ENCODE measurements at regions not wholly inside any gene's neighbourhood (a gene's known extent, or its start where the extent isn't known, plus 50 kb on each side); places are given as distances from the start of the nearest gene placed in this dataset.

DNA sequence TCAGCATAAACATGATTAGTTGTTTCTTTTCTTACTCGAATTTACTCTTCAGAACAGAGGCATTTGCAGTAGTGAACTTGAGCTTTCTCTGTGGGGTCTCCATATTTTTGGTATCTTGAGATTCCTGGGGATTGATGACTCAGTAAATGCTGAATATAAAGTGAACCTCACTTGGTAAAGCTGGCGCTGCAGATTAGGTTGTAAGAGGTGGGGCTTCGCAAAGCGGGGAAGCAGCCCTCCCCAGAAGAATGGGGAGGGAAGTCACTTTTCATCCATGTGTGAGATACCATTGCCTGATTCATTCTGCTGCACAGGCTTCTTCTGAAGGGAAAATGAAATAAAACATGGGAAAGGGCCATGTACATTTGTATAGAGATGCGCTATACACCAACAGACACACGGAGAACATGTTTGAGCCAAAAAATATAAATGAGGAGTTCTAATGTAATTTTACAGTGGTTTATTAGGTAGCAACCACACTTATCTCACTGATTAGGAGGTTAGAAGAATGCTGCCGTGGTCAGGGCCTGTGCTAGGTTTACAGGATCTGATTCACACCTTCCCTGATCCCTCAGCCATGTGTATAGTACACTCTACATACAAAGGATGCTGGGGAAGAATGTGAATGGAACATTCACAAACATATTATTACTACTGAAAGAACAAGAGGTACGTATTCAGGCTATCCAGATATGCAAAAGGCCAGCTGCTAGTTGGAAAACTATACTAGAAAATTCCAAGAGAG is 63.5 kb downstream of the DNTTIP2 start:
- no peak for DNase-seq

DNA sequence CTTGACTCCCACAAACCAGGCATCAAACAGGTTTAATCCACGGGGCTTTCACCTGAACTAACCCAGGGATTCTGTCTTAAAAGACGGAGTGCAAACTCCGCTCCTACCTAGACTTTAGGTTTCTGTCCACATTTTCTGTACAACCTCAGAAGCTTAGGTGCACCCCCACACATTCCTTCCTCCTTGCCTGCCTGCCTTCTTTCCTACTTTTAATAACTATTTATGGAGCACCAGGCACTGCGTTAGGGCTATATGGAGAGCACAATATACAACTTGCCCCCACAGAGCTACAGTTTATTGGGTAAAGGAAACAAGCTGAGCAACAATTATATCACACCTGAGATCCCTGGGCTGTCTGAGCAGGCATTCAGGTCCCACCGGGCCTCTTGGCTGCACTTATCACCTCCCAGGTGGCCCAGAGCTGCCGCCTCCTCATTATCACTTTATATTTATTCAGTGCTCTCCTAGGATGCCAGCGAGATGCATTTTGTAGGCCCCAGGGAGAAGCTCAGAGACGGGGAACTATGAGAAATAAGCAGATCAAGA is 64.1 kb downstream of the DNTTIP2 start:
- no peak for DNase-seq

DNA sequence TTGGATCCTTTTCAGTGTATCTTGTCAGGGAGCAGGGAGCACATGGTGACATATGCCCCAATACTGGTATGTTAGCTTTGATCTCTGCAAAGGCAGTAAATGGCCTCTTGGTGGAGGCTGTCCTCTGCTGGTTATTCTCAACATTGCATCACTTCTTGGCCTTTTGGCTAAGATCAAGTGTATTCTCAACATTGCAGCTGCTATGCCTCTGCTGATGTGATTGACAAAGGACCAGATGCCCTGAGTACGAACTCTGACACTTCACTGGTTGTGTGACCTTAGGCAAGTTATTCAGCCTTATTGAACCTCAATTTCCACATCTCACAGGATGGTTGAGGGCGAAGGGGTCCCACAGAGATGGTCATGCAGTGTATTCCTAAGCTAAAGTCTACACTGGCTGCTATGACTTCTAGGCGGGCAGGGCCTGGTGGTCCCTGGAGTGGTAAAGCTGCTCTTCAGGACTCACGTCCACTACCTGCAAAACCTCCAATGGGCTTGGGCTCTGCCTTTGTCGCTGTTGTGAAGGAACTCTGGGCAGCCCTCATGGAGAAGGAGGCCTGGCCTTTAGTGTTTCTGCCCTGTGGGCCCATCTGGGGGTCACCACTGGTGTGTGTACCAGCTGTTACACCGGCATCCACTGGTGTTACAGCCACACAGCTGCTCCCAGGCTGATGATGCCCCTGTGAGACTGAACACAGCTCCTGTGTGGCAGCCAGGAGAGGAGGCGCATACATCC is 64.8 kb downstream of the DNTTIP2 start:
- peak; percentile 65 for DNase-seq

DNA sequence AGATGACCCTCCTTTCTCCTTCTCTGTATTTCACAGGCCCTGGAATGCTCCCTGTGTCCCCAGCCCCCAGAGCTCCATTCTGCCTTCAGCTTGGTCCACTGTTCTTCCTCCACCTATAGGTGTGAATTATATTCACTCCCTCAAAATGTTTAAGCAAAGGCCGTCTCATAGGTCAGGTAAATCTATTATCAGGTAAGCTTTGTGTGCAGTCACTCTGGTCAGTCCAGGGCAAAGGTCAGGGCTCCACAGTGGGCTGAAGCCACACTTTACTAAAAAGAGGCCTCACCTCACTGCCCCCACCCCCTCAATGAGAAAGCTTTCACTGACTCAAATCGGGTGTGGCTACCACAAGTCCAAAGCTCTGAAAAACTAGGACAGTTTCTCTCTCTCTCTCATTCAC is 65.9 kb downstream of the DNTTIP2 start:
- no peak for DNase-seq

DNA sequence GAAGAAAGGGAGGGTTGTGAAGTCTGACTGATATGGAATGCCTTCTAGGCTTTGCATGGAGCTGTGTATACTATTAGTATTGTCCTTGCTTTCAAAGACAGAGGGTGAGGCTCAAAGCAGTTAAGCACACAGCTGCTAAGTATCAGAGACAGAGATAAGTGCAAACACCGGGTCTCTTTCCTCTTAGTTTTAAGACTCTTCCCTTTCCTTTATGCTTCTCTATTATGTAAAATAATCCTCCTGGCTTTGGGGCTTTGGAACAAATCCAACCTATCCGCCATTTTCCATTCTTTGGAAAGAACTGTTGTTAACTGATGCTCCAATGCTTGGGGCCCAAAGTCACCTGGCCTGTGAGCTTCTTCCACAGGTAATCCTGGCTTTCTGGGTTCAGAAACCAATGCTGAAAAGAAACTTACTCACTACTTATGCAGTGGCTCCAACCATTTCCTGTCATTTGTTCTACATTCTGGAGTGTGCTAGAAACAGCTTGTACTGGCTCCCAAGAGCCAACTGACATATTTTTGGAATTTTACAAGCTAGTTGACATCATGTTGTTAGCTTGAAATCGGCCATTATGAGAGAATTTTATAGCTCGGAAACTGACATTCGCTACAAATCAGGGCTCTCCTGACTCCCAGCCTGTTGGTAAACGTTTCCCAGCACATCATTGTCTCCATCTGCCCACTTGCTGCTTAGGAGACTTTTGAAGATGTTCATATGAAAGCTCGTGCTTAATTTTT is 67.5 kb downstream of the DNTTIP2 start:
- no peak for DNase-seq

DNA sequence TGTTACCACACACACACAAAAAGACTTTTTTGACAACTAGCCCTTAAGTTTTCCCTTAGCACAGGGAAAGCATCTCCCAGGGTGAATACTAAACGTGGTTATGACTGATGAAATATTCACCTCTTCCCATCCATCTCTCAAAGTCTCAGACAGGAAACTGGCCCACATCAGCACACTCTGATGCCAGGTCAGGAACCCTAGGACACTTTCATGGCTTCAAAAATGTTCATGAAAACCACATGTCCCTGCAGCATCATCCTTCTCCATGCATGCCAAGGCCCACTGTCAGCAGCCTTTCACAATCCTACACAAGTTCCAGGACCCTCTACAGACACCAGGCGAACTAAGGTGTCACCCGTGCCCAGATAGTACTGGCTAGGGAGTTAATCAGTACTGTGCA is 68.7 kb downstream of the DNTTIP2 start:
- DNase-seq, result no peak

DNA sequence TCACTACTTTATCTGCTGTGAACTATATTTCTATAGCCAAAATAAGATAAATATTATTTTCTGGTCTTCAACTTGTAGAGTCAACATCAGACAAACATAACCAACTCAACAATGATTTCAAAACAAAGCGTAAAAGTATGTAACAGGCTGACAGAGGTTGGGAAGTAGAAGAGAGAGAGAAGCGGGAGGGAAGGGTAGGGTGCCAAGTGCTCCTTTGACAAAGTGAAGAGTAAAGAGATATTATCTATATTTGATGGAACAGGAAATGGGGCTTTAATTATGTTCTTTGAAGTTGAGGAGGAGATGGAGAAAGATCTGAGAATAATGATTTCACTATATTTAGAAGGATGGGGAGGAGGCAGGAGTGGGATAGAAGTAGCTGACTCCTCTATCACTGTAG is 70.1 kb downstream of the DNTTIP2 start:
- no peak for DNase-seq

DNA sequence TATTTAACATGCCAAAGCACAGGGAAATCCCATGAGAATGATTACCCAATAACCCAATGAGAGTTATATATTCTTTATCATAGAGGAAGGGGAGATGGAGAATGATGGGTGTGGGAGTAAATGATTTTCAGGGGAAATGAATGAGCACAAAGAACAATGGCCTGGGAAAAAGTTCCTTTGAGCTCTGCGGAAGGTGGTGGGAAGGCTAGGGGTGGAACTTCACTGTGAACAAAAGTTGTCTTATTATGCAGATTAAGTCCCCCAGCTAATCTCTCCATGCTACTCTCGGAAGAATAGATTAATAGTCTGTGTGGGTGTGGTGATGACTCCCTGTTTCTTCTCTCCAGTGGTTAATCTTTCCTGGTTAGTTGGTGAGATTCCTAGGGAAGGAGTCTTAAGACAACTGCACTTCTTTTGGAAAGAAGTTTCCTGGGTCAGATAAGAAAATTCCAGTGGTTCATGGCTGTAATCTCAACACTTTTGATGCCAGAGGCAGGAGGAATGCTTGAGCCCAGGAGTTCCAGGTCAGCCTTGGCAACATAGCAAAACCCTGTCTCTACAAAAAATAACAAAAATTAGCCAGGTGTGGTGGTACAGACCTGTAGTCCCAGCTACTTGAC is 71.6 kb downstream of the DNTTIP2 start:
- DNase-seq, result no peak

DNA sequence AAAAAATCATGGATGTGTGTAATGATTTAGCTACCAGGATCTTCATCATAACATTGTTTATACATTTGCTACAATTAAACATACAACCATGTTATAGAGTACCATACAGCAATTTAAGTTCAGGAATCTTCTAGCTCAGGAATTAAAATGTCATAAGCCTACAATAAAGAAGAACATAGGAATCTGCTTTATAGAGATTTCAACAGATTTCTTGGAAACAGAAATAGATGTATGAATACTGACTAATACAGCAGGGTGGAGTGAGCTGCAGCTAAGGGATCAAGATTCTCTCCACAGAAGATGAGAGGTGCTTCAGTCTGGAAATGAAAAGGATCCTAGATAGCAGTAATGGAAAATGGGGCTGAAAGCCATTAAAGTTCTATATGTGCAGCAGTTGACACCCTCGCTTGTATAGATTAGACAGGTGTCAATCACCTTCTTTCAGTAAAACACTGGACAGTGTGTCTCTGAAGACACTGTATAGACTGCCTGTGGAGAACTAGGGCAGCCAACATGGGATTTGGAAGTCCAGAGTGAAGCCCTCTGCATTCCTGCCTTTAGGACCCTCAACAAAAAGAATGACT is 73.9 kb downstream of the DNTTIP2 start:
- DNase-seq, result no peak

DNA sequence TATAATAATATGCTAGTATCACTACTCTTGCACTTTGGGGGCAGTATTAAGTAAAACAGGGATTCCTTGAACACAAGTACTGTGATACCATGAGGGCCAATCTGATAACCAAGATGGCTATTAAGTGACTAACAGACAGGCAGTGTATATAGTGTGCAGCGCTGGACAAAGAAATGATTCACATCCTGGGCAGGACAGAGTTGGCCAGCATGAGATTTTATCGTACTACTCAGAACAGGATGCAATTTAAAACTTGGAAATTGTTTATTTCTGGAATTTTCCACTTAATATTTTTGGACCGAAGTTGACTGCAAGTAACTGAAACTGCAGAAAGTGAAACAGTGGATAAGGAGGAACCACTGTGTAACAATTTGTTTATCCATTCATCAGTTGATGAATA is 74.6 kb downstream of the DNTTIP2 start:
- no peak for DNase-seq

DNA sequence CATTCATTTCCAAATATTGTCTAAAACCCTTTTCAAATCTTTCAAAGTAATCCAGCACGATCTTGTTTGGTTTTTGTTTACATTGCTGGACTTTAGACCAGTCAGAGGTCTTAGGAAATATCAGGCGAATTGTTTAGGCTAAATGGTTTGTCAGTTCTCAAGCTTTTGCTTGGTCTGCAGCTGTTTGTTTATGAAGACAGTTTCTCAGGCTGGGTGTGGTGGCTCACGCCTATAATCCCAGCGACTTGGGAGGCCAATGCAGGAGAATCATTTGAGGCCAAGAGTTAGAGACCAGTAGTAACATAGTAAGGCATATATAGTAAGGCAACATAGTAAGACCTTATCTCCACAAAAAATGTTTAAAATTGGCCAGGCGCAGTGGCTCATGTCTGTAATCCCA is 77.5 kb downstream of the DNTTIP2 start:
- DNase-seq, result no peak

DNA sequence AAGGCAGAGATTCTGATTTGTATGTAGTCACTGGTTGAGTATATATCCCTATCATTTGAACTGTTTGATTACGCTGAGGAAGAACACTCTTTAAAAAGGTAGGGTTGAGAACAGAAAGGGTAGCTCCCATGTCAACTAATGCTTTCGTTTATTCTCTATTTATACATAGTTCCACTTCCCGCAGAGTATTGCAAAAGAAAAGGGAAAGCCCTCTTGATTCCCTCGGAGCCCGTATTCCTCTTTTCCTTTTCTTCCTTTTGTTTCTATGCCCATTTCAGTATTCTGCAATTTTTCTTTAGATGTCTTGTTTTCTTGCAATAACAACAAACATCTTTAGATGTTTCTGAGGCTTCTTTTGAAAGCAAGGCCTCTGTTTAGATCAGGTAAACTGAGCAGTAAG is 78.2 kb downstream of the DNTTIP2 start:
- DNase-seq, result no peak

DNA sequence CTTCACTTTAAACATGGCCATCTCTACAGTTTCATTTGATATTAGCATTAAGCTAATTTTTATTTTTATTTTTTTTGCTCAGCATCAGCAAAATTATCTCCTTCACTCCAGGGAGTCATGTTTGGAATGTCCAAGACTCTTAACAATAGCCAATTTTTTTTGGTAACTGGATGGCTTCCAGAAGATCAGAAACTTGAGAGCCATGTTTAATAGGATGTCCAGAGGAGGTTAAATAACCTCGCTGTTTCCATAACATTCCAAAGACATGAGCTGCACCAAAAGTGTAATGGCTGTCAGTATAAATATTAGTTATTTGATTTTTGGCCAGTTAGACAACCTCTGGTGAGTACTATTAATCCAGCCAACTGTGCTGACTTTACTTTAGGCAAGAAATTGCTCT is 80.7 kb downstream of the DNTTIP2 start:
- no peak for DNase-seq

DNA sequence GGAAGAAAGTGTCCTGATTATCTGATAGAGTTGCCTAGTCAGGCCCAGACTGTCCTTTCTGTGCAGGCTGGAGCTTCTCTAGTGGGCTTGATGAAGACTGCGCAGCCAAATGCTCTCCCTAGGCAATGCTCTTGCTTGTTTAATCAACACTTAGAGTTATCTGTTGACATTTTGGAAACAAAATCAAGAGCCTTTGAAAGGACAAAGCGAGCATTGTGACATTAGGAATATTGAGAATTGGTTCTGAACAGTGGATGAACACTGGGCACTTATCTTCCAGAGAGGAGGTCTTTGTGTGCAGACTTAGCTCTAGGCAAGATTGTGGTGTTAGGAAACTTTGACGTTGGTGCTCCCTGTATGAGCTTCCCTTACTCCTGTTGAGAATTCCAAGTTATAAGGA is 94.5 kb downstream of the DNTTIP2 start:
- no peak for DNase-seq

DNA sequence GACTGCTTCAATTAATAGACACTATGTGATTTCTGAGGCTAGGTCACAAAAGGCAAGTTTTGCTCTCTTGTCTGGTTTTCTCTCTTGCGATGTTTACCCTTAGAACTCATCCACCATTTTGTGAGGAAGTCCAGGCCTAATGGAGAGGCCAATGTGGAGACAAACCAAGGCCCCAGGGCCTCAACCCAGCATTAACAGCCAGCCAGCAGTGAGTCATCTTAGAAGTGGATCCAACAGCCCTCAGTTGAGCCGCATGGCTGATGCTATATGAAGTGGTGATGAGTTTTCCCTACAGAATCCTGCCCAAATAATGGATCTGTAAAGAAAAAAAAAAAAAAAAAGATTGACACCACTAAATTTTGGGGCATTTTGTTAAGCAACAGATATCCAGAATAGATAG is 95.1 kb downstream of the DNTTIP2 start:
- DNase-seq, result no peak

DNA sequence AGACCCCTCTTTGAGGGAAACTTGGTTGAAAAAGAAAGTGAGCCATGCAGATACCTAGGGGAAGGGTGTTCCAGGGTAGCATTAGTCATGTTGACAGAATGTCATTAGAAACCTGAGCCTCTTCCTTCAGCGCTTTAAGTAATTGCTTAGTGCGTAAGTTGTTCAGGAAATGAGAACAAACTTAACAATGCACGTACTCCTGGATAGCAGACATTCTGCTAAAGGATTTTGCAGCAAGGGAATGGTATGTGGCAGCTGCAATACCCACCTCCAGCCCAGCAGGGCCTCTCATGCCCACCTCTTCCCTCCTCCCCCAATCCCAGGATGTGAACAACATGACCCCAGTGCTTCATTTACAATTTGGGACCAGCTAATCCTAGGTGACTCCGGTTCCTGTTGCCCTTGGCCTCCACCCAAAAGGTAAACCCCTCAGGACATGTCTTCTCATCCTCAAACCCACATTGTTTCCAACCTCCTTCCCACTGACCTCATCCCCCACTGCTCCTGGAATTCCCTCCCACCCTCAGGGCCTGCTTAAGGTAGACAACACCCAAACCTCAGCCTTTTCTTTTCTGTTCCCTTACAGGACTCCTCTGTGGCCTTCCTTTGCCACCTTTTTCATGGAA is 98.0 kb upstream of the BCAR3 start:
- no peak for DNase-seq

DNA sequence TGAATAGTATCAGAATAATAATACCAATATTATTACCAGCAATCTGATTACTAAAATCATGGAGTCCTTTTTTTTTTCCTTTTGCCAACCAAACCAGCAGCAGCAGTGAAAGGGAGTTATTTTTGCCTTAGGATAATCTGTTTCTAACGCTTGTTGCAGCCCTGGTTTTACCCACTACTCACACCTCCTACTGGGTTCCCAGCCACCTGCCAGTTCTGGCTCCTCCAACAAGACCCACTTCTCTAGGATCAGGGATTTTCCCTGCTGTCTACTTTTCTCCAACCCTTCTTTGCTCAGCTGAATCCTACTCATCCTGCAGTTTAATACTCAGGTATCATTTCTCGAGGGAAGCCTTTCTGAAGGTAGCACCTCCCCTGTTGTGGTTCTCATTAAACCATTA is 96.8 kb upstream of the BCAR3 start:
- no peak for DNase-seq

DNA sequence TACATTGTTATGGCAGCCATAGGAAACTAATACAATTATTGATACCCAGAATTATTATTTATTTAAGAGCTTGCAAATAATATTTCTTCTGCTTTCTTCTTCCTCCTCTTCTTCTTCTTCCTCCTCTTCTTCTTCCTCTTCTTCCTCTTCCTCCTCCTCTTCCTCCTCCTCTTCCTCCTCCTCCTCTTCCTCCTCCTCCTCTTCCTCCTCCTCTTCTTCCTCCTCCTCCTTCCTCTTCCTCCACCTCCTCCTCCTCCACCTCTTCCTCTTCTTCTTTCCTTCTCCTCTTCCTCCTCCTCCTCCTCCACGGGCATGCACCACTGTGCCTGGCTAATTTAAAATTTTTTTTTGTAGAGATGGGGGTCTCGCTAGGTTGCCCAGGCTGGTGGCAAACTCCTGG is 95.6 kb upstream of the BCAR3 start:
- DNase-seq, result no peak

DNA sequence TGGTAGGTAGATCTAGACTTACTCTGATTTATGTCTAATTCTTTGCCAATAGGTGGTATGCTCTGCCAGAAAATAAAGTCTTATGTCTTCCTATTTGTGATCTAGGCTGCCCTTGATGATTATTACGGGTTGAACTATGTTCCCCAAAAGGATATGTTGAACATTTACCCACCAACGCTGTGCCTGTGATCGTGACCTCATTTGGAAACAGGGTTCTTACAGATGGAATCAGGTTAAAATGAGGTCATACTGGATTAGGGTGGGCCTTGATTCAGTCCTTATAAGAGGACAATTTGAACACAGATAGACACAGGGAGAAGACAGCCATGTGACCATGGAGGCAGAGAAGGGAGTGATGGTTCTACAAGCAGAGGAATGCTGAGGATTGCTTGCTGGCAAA is 95.1 kb upstream of the BCAR3 start:
- DNase-seq, result no peak

DNA sequence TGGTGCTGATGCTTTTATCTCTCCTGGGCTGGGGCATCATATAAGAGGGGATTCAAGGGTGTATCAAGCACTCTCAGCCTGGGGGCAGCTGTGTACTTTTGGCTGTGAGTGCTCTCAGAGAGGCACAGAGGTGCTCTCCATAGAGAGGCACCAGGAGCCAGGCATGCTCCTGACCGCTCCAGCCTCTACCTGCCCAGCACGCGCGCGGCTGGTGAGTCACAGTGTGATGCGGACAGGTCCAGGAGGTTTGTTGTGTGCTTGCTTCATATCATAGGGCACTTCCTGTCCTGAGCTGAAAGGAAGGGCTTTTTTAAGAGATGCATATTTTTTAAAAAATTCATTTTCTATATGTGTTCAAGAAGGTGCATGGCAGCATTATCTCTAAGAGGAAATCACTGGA is 93.6 kb upstream of the BCAR3 start:
- peak; percentile 32 for DNase-seq

DNA sequence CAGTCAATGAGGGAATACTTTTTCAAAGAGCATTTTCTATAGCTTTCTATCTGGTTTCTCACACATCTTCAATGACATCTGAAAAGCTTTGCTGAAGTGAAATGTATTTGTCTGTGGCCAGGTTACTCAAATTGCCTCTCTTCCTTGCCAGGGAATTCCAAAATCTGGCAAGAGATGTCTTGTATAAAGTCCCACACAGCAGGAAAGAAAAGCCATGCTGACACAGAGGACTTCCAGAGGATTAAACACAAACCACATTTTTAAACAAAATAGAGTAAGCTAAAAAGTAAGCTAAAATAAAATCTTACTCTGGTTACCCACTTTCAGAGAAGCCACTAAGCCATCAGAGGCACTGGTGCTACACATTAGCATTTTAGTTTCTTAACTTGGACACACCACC is 93.1 kb upstream of the BCAR3 start:
- no peak for DNase-seq

DNA sequence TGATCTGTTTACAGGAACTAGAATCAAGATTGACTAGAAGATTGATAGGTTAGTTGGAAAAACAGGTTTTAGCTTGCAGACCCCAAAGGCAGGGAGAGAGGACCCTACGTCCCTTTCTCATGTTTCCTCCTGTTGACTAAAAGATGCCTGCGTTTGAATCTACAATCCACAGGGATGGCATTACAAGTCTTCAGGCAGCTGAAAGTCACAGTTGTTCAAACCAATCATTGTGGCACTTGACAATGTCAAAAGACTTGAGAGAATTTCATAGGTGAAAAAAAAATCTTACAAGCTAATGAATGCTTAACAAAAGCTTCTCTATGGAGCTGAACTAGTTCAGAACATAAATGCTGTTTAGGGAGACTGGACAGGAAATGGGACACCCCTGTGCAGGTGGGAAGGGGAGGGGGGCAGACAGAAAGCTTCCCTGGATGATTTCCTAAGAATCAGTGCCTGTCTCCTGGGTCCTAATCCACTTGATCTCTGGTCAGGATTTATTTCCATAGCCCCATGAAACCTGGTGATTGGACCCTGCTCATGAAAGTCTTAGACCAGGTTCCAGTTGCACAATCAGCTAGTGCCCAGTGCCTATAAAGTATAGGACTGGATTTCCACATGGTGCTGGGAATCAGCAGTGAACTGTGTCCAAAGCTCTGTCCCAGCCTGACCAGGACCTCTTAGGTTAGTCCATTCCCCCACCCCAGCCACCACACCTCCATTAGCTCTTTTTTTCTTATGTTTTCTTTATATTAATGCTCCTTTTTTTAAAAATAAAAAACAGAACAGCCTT is 91.6 kb upstream of the BCAR3 start:
- no peak for DNase-seq
